ENCODE measurements at regions not wholly inside any gene's neighbourhood (a gene's known extent, or its start where the extent isn't known, plus 50 kb on each side); places are given as distances from the start of the nearest gene placed in this dataset.

GRCh38 chr3:190984502-190985244, 122.2 kb upstream of the GMNC start:
- 64 to 72% methylated on average over 4 of the region's 4 CpGs for WGBS, 2 donors
- H3K4me3 ChIP-seq = no peak overlapping the region
- H3K27me3 ChIP-seq = no peaks in the 10 kb centered on the region
- H3K4me1 ChIP-seq = no peaks in the 10 kb centered on the region
- TF ChIP-seq POLR2A (IDR thresholded peaks at IDR 0.05) = no peak
- TF ChIP-seq, protein P1, sequence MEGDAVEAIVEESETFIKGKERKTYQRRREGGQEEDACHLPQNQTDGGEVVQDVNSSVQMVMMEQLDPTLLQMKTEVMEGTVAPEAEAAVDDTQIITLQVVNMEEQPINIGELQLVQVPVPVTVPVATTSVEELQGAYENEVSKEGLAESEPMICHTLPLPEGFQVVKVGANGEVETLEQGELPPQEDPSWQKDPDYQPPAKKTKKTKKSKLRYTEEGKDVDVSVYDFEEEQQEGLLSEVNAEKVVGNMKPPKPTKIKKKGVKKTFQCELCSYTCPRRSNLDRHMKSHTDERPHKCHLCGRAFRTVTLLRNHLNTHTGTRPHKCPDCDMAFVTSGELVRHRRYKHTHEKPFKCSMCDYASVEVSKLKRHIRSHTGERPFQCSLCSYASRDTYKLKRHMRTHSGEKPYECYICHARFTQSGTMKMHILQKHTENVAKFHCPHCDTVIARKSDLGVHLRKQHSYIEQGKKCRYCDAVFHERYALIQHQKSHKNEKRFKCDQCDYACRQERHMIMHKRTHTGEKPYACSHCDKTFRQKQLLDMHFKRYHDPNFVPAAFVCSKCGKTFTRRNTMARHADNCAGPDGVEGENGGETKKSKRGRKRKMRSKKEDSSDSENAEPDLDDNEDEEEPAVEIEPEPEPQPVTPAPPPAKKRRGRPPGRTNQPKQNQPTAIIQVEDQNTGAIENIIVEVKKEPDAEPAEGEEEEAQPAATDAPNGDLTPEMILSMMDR (IDR thresholded peaks at IDR 0.05) = no peak
- DNase-seq = no peak
- H3K36me3 ChIP-seq (replicated peaks in 1 of 2; ENCODE audit: insufficient read depth in 1 of 2, low read depth in 2 of 2) = no peaks in the 10 kb centered on the region
- no peak for ATAC-seq
- peaks cover 0 to 13% (median 0%) of the 10 kb centered on the region in 3 donors for H3K9me3 ChIP-seq
- no peak overlapping the region for H3K27ac ChIP-seq
- intact Hi-C loops (cut with DNase I) = no loop called here

- no peak for DNase-seq
- no peak overlapping the region for H3K4me3 ChIP-seq
- H3K27me3 ChIP-seq = no peaks in the 10 kb centered on the region
- H3K36me3 ChIP-seq (replicated peaks in 1 of 2; ENCODE audit: insufficient read depth in 1 of 2, low read depth in 2 of 2) = no peaks in the 10 kb centered on the region
- H3K4me1 ChIP-seq = no peaks in the 10 kb centered on the region
- H3K27ac ChIP-seq = no peak overlapping the region
- 26 to 28% methylated on average over 1 of the region's 1 CpG for WGBS, 2 donors
- TF ChIP-seq, protein P1 (IDR thresholded peaks at IDR 0.05) = no peak
- no peak for TF ChIP-seq POLR2A (IDR thresholded peaks at IDR 0.05)
- H3K9me3 ChIP-seq = peaks cover 0 to 13% (median 0%) of the 10 kb centered on the region in 3 donors
- intact Hi-C loops (cut with DNase I) = no loop called here
- ATAC-seq = no peak
These were observed 121.4 kb upstream of the GMNC start for GRCh38 chr3:190983875-190984274.

DNA sequence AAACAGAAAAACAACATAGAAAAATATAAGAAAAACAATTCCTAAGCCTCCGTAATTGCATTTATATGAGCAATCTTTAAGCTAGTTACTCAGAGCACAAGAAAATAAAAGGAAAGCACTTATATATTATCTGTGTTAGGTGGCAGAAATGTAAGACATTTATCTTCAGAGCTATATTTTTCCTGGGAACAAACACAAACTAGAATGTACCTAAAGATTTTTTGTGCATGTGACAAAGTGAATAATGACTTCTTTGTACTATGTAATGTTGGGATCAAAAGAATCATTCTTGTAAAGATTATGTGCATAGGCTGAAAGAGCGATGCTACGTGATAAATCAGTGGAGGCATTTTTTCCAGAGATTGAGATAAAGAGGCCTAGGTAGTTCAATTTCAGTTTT, 111.3 kb upstream of the GMNC start:
- 69 to 75% methylated on average over 3 of the region's 3 CpGs for WGBS, 2 donors
- TF ChIP-seq, protein P1 (IDR thresholded peaks at IDR 0.05) = no peak
- no peak for TF ChIP-seq POLR2A (IDR thresholded peaks at IDR 0.05)
- DNase-seq = no peak

GRCh38 chr3:190972840-190973270, 110.4 kb upstream of the GMNC start:
- no peaks in the 10 kb centered on the region for H3K36me3 ChIP-seq (replicated peaks in 1 of 2; ENCODE audit: insufficient read depth in 1 of 2, low read depth in 2 of 2)
- H3K27ac ChIP-seq = no peak overlapping the region
- DNase-seq (no peak), ATAC-seq (no peak)
- TF ChIP-seq, protein P1 (IDR thresholded peaks at IDR 0.05) = no peak
- TF ChIP-seq POLR2A (IDR thresholded peaks at IDR 0.05) = no peak
- H3K4me1 ChIP-seq = no peaks in the 10 kb centered on the region
- H3K9me3 ChIP-seq = no peaks in the 10 kb centered on the region
- H3K27me3 ChIP-seq = no peaks in the 10 kb centered on the region
- intact Hi-C loops (cut with DNase I) = no loop called here
- WGBS, 2 donors = 42 to 44% methylated on average over 1 of the region's 1 CpG
- H3K4me3 ChIP-seq = no peak overlapping the region

More for the DNA sequence above, 111.3 kb upstream of the GMNC start:
- intact Hi-C loops (cut with DNase I) = no loop called here
- H3K36me3 ChIP-seq (replicated peaks in 1 of 2; ENCODE audit: insufficient read depth in 1 of 2, low read depth in 2 of 2) = no peaks in the 10 kb centered on the region
- H3K9me3 ChIP-seq = no peaks in the 10 kb centered on the region
- no peak overlapping the region for H3K4me3 ChIP-seq
- no peak for ATAC-seq
- H3K27ac ChIP-seq = no peak overlapping the region
- H3K27me3 ChIP-seq = no peaks in the 10 kb centered on the region
- no peaks in the 10 kb centered on the region for H3K4me1 ChIP-seq

GRCh38 chr3:190972196-190972595, 109.7 kb upstream of the GMNC start:
- no peak for ATAC-seq
- Histone ChIP-seq H3K36me3 (replicated peaks in 1 of 2; ENCODE audit: insufficient read depth in 1 of 2, low read depth in 2 of 2) (no peaks in the 10 kb centered on the region), H3K4me3 (no peak overlapping the region), H3K4me1 (no peaks in the 10 kb centered on the region), H3K9me3 (no peaks in the 10 kb centered on the region), H3K27ac (no peak overlapping the region), H3K27me3 (no peaks in the 10 kb centered on the region)
- DNase-seq = no peak
- 63 to 65% methylated on average over 5 of the region's 5 CpGs for WGBS, 2 donors
- intact Hi-C loops (cut with DNase I) = no loop called here
- TF ChIP-seq, protein P1 (IDR thresholded peaks at IDR 0.05) = no peak
- no peak for TF ChIP-seq POLR2A (IDR thresholded peaks at IDR 0.05)
